CD4-positive, alpha-beta T cell treated with Interleukin-17A for 1 hour (primary cell): ENCODE measurements at regions not wholly inside any gene's neighbourhood (a gene's known extent, or its start where the extent isn't known, plus 50 kb on each side); places are given as distances from the start of the nearest gene placed in this dataset.
"Not testable (repeated sequence)": the region's sequence is repeated elsewhere in the genome, so short reads cannot be mapped to it uniquely, and the experiment has no call there.

Source experiments
- DNase-seq: peaks from one replicate; pipeline ENCODE4 v3.0.0-alpha.2; 2020

- no peak for DNase-seq
These were observed 87.8 kb upstream of the GOT2 start for GRCh38 chr16:58821886-58822285.

GRCh38 chr16:58820411-58820810, 86.3 kb upstream of the GOT2 start:
- DNase-seq: no peak

- DNase-seq: no peak
These were observed 81.2 kb upstream of the GOT2 start for GRCh38 chr16:58815181-58815888.

GRCh38 chr16:58814348-58814801, 80.3 kb upstream of the GOT2 start:
- peak; percentile 22 for DNase-seq

- no peak for DNase-seq
These were observed 75.1 kb upstream of the GOT2 start for GRCh38 chr16:58809213-58809612.

- DNase-seq: no peak
These were observed 73.2 kb upstream of the GOT2 start for GRCh38 chr16:58807276-58807675.

GRCh38 chr16:58801838-58802237, 67.7 kb upstream of the GOT2 start:
- no peak for DNase-seq

- no peak for DNase-seq
These were observed 63.2 kb upstream of the GOT2 start for GRCh38 chr16:58797137-58797801.

GRCh38 chr16:58793366-58793765, 59.2 kb upstream of the GOT2 start:
- no peak for DNase-seq

GRCh38 chr16:58792188-58792587, 58.1 kb upstream of the GOT2 start:
- DNase-seq: no peak

- DNase-seq: not testable (repeated sequence)
These were observed 56.9 kb upstream of the GOT2 start for GRCh38 chr16:58790816-58791557.

GRCh38 chr16:58789351-58789750, 55.2 kb upstream of the GOT2 start:
- DNase-seq: no peak
